Stimulated activated CD4-positive, alpha-beta T cell treated with anti-CD3 and anti-CD28 coated beads, Interleukin-4, amount 100 ng/mL, for 4 hours (primary cell): ENCODE measurements at regions not wholly inside any gene's neighbourhood (a gene's known extent, or its start where the extent isn't known, plus 50 kb on each side); places are given as distances from the start of the nearest gene placed in this dataset.
"Not testable (repeated sequence)": the region's sequence is repeated elsewhere in the genome, so short reads cannot be mapped to it uniquely, and the experiment has no call there.

Experiments used
- DNase-seq, 2 experiments: peaks; one replicate each; pipeline ENCODE4 v3.0.0-alpha.2; 2020

GRCh38 chr3:176296066-176296597 is 901.1 kb downstream of the TBL1XR1 start:
- DNase-seq: no peak

- DNase-seq: no peak
These were observed 904.0 kb downstream of the TBL1XR1 start for GRCh38 chr3:176293276-176293675.

GRCh38 chr3:176286476-176287085 is 910.7 kb downstream of the TBL1XR1 start:
- DNase-seq: no peak

- no peak for DNase-seq
These were observed 921.7 kb downstream of the TBL1XR1 start for GRCh38 chr3:176275538-176275937.

GRCh38 chr3:176275113-176275512 is 922.2 kb downstream of the TBL1XR1 start:
- no peak for DNase-seq

- DNase-seq: no peak
These were observed 923.1 kb downstream of the TBL1XR1 start for GRCh38 chr3:176274161-176274560.

GRCh38 chr3:176262071-176262470 is 935.2 kb downstream of the TBL1XR1 start:
- DNase-seq: no peak

- no peak for DNase-seq
These were observed 950.1 kb downstream of the TBL1XR1 start for GRCh38 chr3:176247191-176247590.

GRCh38 chr3:176219970-176220369 is 977.3 kb downstream of the TBL1XR1 start:
- no peak for DNase-seq

GRCh38 chr3:176214758-176215157 is 982.5 kb downstream of the TBL1XR1 start:
- no peak for DNase-seq

GRCh38 chr3:176213314-176213713 is 984.0 kb downstream of the TBL1XR1 start:
- not testable (repeated sequence) for DNase-seq

GRCh38 chr3:176208915-176209314 is 988.4 kb downstream of the TBL1XR1 start:
- DNase-seq: no peak

GRCh38 chr3:176208283-176208682 is 989.0 kb downstream of the TBL1XR1 start:
- DNase-seq: no peak

GRCh38 chr3:176206809-176207208 is 990.5 kb downstream of the TBL1XR1 start:
- no peak for DNase-seq

GRCh38 chr3:176202652-176203051 is 994.6 kb downstream of the TBL1XR1 start:
- DNase-seq: no peak

GRCh38 chr3:176193032-176193730 is 1004.1 kb downstream of the TBL1XR1 start:
- no peak for DNase-seq

GRCh38 chr3:176190755-176191154 is 1006.5 kb downstream of the TBL1XR1 start:
- no peak for DNase-seq

GRCh38 chr3:176183181-176183580 is 1014.1 kb downstream of the TBL1XR1 start:
- no peak for DNase-seq

GRCh38 chr3:176174060-176174459 is 1023.2 kb downstream of the TBL1XR1 start:
- no peak for DNase-seq

GRCh38 chr3:176172492-176172891 is 1024.8 kb downstream of the TBL1XR1 start:
- DNase-seq: no peak

GRCh38 chr3:176167272-176167671 is 1030.0 kb downstream of the TBL1XR1 start:
- DNase-seq: no peak

GRCh38 chr3:176160997-176161396 is 1036.3 kb downstream of the TBL1XR1 start:
- DNase-seq: no peak

- no peak for DNase-seq
These were observed 1037.5 kb downstream of the TBL1XR1 start for GRCh38 chr3:176159796-176160195.

- no peak for DNase-seq
These were observed 1042.3 kb downstream of the TBL1XR1 start for GRCh38 chr3:176155012-176155411.

GRCh38 chr3:176149567-176149966 is 1047.7 kb downstream of the TBL1XR1 start:
- no peak for DNase-seq
